ENCODE measurements at regions not wholly inside any gene's neighbourhood (a gene's known extent, or its start where the extent isn't known, plus 50 kb on each side); places are given as distances from the start of the nearest gene placed in this dataset.

- Histone ChIP-seq H3K4me3 (ENCODE audit: low read length in 2 of 2) (no peak overlapping the region), H2BK5ac (ENCODE audit: low read length) (no peak overlapping the region), H3K4me1 (ENCODE audit: control insufficient read depth in 2 of 2, insufficient read depth in 1 of 2, low read depth in 1 of 2, low read length in 2 of 2) (no peaks in the 10 kb centered on the region), H2BK120ac (ENCODE audit: low read depth, low read length) (no peak overlapping the region), H3K14ac (ENCODE audit: low read length) (no peak overlapping the region), H3K23ac (ENCODE audit: low read depth, low read length, poor library complexity) (no peak overlapping the region), H3K36me3 (replicated peaks in 1 of 2; ENCODE audit: control insufficient read depth in 2 of 2, insufficient read depth in 2 of 2, low read length in 2 of 2) (no peaks in the 10 kb centered on the region), H3K4me2 (ENCODE audit: insufficient read depth, low read length, poor library complexity, severe bottlenecking) (no peak overlapping the region), H4K91ac (ENCODE audit: low read depth, low read length, poor library complexity) (no peak overlapping the region), H2AFZ (ENCODE audit: low read length) (no peak overlapping the region), H2AK5ac (ENCODE audit: low read depth, low read length) (no peak overlapping the region), H2BK12ac (ENCODE audit: low read length) (no peak overlapping the region), H3K9ac (ENCODE audit: low read depth, low read length, poor library complexity) (no peak overlapping the region), H3K4ac (ENCODE audit: low read length) (no peak overlapping the region), H2BK15ac (ENCODE audit: low read length) (no peak overlapping the region), H3K18ac (ENCODE audit: low read length) (no peak overlapping the region), H3K79me1 (ENCODE audit: low read depth, low read length) (no peaks in the 10 kb centered on the region), H3K27ac (replicated peaks; ENCODE audit: low read length) (no peak overlapping the region), H4K8ac (ENCODE audit: low read depth, low read length) (no peak overlapping the region), H3K27me3 (ENCODE audit: control insufficient read depth in 3 of 3, insufficient read depth in 3 of 3, low read depth in 1 of 3, low read length in 3 of 3) (no peaks in the 10 kb centered on the region), H3K9me3 (replicated peaks in 1 of 2; ENCODE audit: control insufficient read depth in 2 of 2, insufficient read depth in 1 of 2, low read depth in 1 of 2, low read length in 2 of 2) (no peaks in the 10 kb centered on the region)
- WGBS, 2 donors (ENCODE audit: extremely low coverage in 2 of 2, insufficient read length in 2 of 2, insufficient replicate concordance in 1 of 2) = no CpG with 5 or more reads among the region's 3 CpGs
- DNase-seq (ENCODE audit: low spot score) = no peak
Measured at GRCh38 chr3:87732294-87732693, 326.5 kb downstream of the CGGBP1 start.

- no peak overlapping the region for H2BK15ac ChIP-seq (ENCODE audit: low read length)
- no peak overlapping the region for H3K14ac ChIP-seq (ENCODE audit: low read length)
- no peaks in the 10 kb centered on the region for H3K27me3 ChIP-seq (ENCODE audit: control insufficient read depth in 3 of 3, insufficient read depth in 3 of 3, low read depth in 1 of 3, low read length in 3 of 3)
- no peaks in the 10 kb centered on the region for H3K4me1 ChIP-seq (ENCODE audit: control insufficient read depth in 2 of 2, insufficient read depth in 1 of 2, low read depth in 1 of 2, low read length in 2 of 2)
- H3K9ac ChIP-seq (ENCODE audit: low read depth, low read length, poor library complexity) = no peak overlapping the region
- H2BK5ac ChIP-seq (ENCODE audit: low read length) = no peak overlapping the region
- H3K4ac ChIP-seq (ENCODE audit: low read length) = no peak overlapping the region
- no peak for DNase-seq (ENCODE audit: low spot score)
- H3K4me2 ChIP-seq (ENCODE audit: insufficient read depth, low read length, poor library complexity, severe bottlenecking) = no peak overlapping the region
- H2BK120ac ChIP-seq (ENCODE audit: low read depth, low read length) = no peak overlapping the region
- H3K27ac ChIP-seq (replicated peaks; ENCODE audit: low read length) = no peak overlapping the region
- H2AK5ac ChIP-seq (ENCODE audit: low read depth, low read length) = no peak overlapping the region
- no peak overlapping the region for H3K23ac ChIP-seq (ENCODE audit: low read depth, low read length, poor library complexity)
- no peak overlapping the region for H2AFZ ChIP-seq (ENCODE audit: low read length)
- no peak overlapping the region for H4K8ac ChIP-seq (ENCODE audit: low read depth, low read length)
- H4K91ac ChIP-seq (ENCODE audit: low read depth, low read length, poor library complexity) = no peak overlapping the region
- H3K79me1 ChIP-seq (ENCODE audit: low read depth, low read length) = no peaks in the 10 kb centered on the region
- no CpG with 5 or more reads among the region's 4 CpGs for WGBS, 2 donors (ENCODE audit: extremely low coverage in 2 of 2, insufficient read length in 2 of 2, insufficient replicate concordance in 1 of 2)
- no peaks in the 10 kb centered on the region for H3K36me3 ChIP-seq (replicated peaks in 1 of 2; ENCODE audit: control insufficient read depth in 2 of 2, insufficient read depth in 2 of 2, low read length in 2 of 2)
- H3K18ac ChIP-seq (ENCODE audit: low read length) = no peak overlapping the region
- peaks cover 0 to 3% of the 10 kb centered on the region in 2 donors for H3K9me3 ChIP-seq (replicated peaks in 1 of 2; ENCODE audit: control insufficient read depth in 2 of 2, insufficient read depth in 1 of 2, low read depth in 1 of 2, low read length in 2 of 2)
- no peak overlapping the region for H3K4me3 ChIP-seq (ENCODE audit: low read length in 2 of 2)
- H2BK12ac ChIP-seq (ENCODE audit: low read length) = no peak overlapping the region
Measured at GRCh38 chr3:87727783-87728182, 331.0 kb downstream of the CGGBP1 start.

GRCh38 chr3:87719060-87719459 is 339.7 kb downstream of the CGGBP1 start:
- H3K9ac ChIP-seq (ENCODE audit: low read depth, low read length, poor library complexity) = no peak overlapping the region
- H2BK15ac ChIP-seq (ENCODE audit: low read length) = no peak overlapping the region
- no peak overlapping the region for H2BK5ac ChIP-seq (ENCODE audit: low read length)
- WGBS, 2 donors (ENCODE audit: extremely low coverage in 2 of 2, insufficient read length in 2 of 2, insufficient replicate concordance in 1 of 2) = no CpG with 5 or more reads among the region's 2 CpGs
- H3K9me3 ChIP-seq (replicated peaks in 1 of 2; ENCODE audit: control insufficient read depth in 2 of 2, insufficient read depth in 1 of 2, low read depth in 1 of 2, low read length in 2 of 2) = no peaks in the 10 kb centered on the region
- H3K4me2 ChIP-seq (ENCODE audit: insufficient read depth, low read length, poor library complexity, severe bottlenecking) = no peak overlapping the region
- H3K4ac ChIP-seq (ENCODE audit: low read length) = no peak overlapping the region
- no peak overlapping the region for H2AK5ac ChIP-seq (ENCODE audit: low read depth, low read length)
- H2BK12ac ChIP-seq (ENCODE audit: low read length) = no peak overlapping the region
- H3K4me3 ChIP-seq (ENCODE audit: low read length in 2 of 2) = no peak overlapping the region
- no peak overlapping the region for H2BK120ac ChIP-seq (ENCODE audit: low read depth, low read length)
- H3K23ac ChIP-seq (ENCODE audit: low read depth, low read length, poor library complexity) = no peak overlapping the region
- no peaks in the 10 kb centered on the region for H3K27me3 ChIP-seq (ENCODE audit: control insufficient read depth in 3 of 3, insufficient read depth in 3 of 3, low read depth in 1 of 3, low read length in 3 of 3)
- no peak overlapping the region for H3K27ac ChIP-seq (replicated peaks; ENCODE audit: low read length)
- H3K36me3 ChIP-seq (replicated peaks in 1 of 2; ENCODE audit: control insufficient read depth in 2 of 2, insufficient read depth in 2 of 2, low read length in 2 of 2) = no peaks in the 10 kb centered on the region
- no peak overlapping the region for H3K18ac ChIP-seq (ENCODE audit: low read length)
- no peaks in the 10 kb centered on the region for H3K79me1 ChIP-seq (ENCODE audit: low read depth, low read length)
- H4K8ac ChIP-seq (ENCODE audit: low read depth, low read length) = no peak overlapping the region
- no peaks in the 10 kb centered on the region for H3K4me1 ChIP-seq (ENCODE audit: control insufficient read depth in 2 of 2, insufficient read depth in 1 of 2, low read depth in 1 of 2, low read length in 2 of 2)
- no peak overlapping the region for H4K91ac ChIP-seq (ENCODE audit: low read depth, low read length, poor library complexity)
- no peak for DNase-seq (ENCODE audit: low spot score)
- no peak overlapping the region for H3K14ac ChIP-seq (ENCODE audit: low read length)
- H2AFZ ChIP-seq (ENCODE audit: low read length) = no peak overlapping the region

GRCh38 chr3:87710511-87710910 is 348.3 kb downstream of the CGGBP1 start:
- H2BK120ac ChIP-seq (ENCODE audit: low read depth, low read length) = no peak overlapping the region
- H4K91ac ChIP-seq (ENCODE audit: low read depth, low read length, poor library complexity) = no peak overlapping the region
- H3K9ac ChIP-seq (ENCODE audit: low read depth, low read length, poor library complexity) = no peak overlapping the region
- H3K4me2 ChIP-seq (ENCODE audit: insufficient read depth, low read length, poor library complexity, severe bottlenecking) = no peak overlapping the region
- H2BK5ac ChIP-seq (ENCODE audit: low read length) = no peak overlapping the region
- no peaks in the 10 kb centered on the region for H3K79me1 ChIP-seq (ENCODE audit: low read depth, low read length)
- no peaks in the 10 kb centered on the region for H3K9me3 ChIP-seq (replicated peaks in 1 of 2; ENCODE audit: control insufficient read depth in 2 of 2, insufficient read depth in 1 of 2, low read depth in 1 of 2, low read length in 2 of 2)
- no peak overlapping the region for H2BK15ac ChIP-seq (ENCODE audit: low read length)
- no peak overlapping the region for H3K4me3 ChIP-seq (ENCODE audit: low read length in 2 of 2)
- H2AFZ ChIP-seq (ENCODE audit: low read length) = no peak overlapping the region
- no CpG with 5 or more reads among the region's 1 CpG for WGBS, 2 donors (ENCODE audit: extremely low coverage in 2 of 2, insufficient read length in 2 of 2, insufficient replicate concordance in 1 of 2)
- H4K8ac ChIP-seq (ENCODE audit: low read depth, low read length) = no peak overlapping the region
- DNase-seq (ENCODE audit: low spot score) = no peak
- H3K4me1 ChIP-seq (ENCODE audit: control insufficient read depth in 2 of 2, insufficient read depth in 1 of 2, low read depth in 1 of 2, low read length in 2 of 2) = no peaks in the 10 kb centered on the region
- H3K4ac ChIP-seq (ENCODE audit: low read length) = no peak overlapping the region
- H3K27me3 ChIP-seq (ENCODE audit: control insufficient read depth in 3 of 3, insufficient read depth in 3 of 3, low read depth in 1 of 3, low read length in 3 of 3) = no peaks in the 10 kb centered on the region
- no peak overlapping the region for H2AK5ac ChIP-seq (ENCODE audit: low read depth, low read length)
- no peak overlapping the region for H3K23ac ChIP-seq (ENCODE audit: low read depth, low read length, poor library complexity)
- H3K27ac ChIP-seq (replicated peaks; ENCODE audit: low read length) = no peak overlapping the region
- H2BK12ac ChIP-seq (ENCODE audit: low read length) = no peak overlapping the region
- no peak overlapping the region for H3K18ac ChIP-seq (ENCODE audit: low read length)
- H3K14ac ChIP-seq (ENCODE audit: low read length) = no peak overlapping the region
- no peaks in the 10 kb centered on the region for H3K36me3 ChIP-seq (replicated peaks in 1 of 2; ENCODE audit: control insufficient read depth in 2 of 2, insufficient read depth in 2 of 2, low read length in 2 of 2)
